Lower leg skin (tissue), 3 donors: ENCODE measurements at regions not wholly inside any gene's neighbourhood (a gene's known extent, or its start where the extent isn't known, plus 50 kb on each side); places are given as distances from the start of the nearest gene placed in this dataset.

ENCODE experiments used
- POLR2A ChIP-seq, 2 donors: fragments of 450-650 bp; IDR thresholded peaks; one replicate each; pipeline ENCODE4 v1.6.1; 2016 to 2017; ENCODE audit warnings: antibody characterized with exemption in 2 of 2, mild to moderate bottlenecking in 1 of 2, moderate library complexity in 1 of 2
- TF ChIP-seq, protein P1 (sequence below), 3 donors: fragments of 450-650 bp; IDR thresholded peaks; one replicate each; pipeline ENCODE4 v1.5.1; 2016; ENCODE audit warnings: antibody characterized with exemption in 3 of 3, mild to moderate bottlenecking in 3 of 3, moderate library complexity in 2 of 3

DNA sequence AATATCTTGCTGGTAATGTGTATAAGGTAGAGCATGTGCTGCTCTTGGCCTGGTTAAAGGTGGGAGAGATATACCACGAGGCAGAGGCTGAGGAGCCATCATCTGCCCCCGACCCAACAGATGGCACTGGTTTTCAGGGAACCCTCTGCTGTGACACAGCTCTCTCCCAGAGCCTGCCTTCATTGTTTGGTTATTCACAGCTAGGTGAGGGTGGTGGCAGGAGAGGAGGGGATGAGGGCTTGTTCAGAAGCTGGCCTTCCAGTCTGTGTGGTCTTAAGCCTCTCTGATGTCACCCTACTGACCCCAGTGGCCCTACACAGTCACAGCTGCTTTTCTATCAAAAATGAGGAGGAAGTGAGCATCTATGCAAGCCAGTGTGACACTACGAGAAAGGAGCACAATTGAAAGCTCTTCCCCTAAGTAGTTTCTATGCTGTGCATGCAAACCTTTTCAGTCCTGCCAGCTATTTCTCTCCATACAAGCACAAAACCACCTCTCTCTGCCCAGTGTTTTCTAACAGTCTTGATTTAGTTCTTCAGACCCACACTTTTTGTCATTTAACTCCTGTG, 258.4 kb upstream of the AGTR1 start:
- TF ChIP-seq, protein P1, sequence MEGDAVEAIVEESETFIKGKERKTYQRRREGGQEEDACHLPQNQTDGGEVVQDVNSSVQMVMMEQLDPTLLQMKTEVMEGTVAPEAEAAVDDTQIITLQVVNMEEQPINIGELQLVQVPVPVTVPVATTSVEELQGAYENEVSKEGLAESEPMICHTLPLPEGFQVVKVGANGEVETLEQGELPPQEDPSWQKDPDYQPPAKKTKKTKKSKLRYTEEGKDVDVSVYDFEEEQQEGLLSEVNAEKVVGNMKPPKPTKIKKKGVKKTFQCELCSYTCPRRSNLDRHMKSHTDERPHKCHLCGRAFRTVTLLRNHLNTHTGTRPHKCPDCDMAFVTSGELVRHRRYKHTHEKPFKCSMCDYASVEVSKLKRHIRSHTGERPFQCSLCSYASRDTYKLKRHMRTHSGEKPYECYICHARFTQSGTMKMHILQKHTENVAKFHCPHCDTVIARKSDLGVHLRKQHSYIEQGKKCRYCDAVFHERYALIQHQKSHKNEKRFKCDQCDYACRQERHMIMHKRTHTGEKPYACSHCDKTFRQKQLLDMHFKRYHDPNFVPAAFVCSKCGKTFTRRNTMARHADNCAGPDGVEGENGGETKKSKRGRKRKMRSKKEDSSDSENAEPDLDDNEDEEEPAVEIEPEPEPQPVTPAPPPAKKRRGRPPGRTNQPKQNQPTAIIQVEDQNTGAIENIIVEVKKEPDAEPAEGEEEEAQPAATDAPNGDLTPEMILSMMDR (IDR thresholded peaks at IDR 0.05): no peak
- no peak for TF ChIP-seq POLR2A (IDR thresholded peaks at IDR 0.05)
